Left lung (tissue), 4 donors: ENCODE measurements at regions not wholly inside any gene's neighbourhood (a gene's known extent, or its start where the extent isn't known, plus 50 kb on each side); places are given as distances from the start of the nearest gene placed in this dataset.

Experiments
- ATAC-seq: fragments of 200-7000 bp; cut with Tn5 transposase; one replicate; pipeline ENCODE4 v1.9.1; 2020; ENCODE audit warnings: moderate library complexity
- DNase-seq, 4 donors: peaks; one replicate each; pipeline ENCODE4 v3.0.0-alpha.2; 2013 to 2020
- H3K27ac ChIP-seq, 2 donors: fragments of 200-600 bp; sonication (generic) in 1 of 2; one replicate each; pipeline versions ENCODE4 v1.5.0 to v1.8.0; 2020 to 2021
- H3K27me3 ChIP-seq, 2 donors: fragments of 200-600 bp; sonication (generic) in 1 of 2; one replicate each; pipeline versions ENCODE4 v1.5.0 to v1.8.0; 2020 to 2021
- H3K36me3 ChIP-seq, 2 donors: fragments of 200-600 bp; sonication (generic) in 1 of 2; one replicate each; pipeline versions ENCODE4 v1.5.0 to v1.8.0; 2020 to 2021
- H3K4me1 ChIP-seq, 2 donors: fragments of 200-600 bp; one replicate each; pipeline ENCODE4 v1.8.0; 2021
- H3K4me3 ChIP-seq, 2 donors: fragments of 200-600 bp; sonication (generic) in 1 of 2; one replicate each; pipeline versions ENCODE4 v1.5.0 to v1.8.0; 2020 to 2021; ENCODE audit warnings: mild to moderate bottlenecking in 1 of 2
- H3K9me3 ChIP-seq, 2 donors: fragments of 200-600 bp; sonication (generic) in 1 of 2; one replicate each; pipeline versions ENCODE4 v1.5.0 to v1.8.0; 2020 to 2021
- intact Hi-C, 2 donors: fragments of 100-400 bp; cut with DNase I; formaldehyde crosslinking; loops; one replicate each; pipeline versions ENCODE4 v1.11.2 to v1.14.2; 2022
- TF ChIP-seq, protein P1 (sequence below), 2 donors: fragments of 200-600 bp; sonication (generic) in 1 of 2; IDR thresholded peaks; one replicate each; pipeline versions ENCODE4 v1.5.0 to v1.8.0; 2021; ENCODE audit warnings: antibody characterized with exemption in 2 of 2
- donor health status: DM: no; HTN: yes; CAD: no.
- donor health status: DM: no; HTN: no; CAD: no.

DNA sequence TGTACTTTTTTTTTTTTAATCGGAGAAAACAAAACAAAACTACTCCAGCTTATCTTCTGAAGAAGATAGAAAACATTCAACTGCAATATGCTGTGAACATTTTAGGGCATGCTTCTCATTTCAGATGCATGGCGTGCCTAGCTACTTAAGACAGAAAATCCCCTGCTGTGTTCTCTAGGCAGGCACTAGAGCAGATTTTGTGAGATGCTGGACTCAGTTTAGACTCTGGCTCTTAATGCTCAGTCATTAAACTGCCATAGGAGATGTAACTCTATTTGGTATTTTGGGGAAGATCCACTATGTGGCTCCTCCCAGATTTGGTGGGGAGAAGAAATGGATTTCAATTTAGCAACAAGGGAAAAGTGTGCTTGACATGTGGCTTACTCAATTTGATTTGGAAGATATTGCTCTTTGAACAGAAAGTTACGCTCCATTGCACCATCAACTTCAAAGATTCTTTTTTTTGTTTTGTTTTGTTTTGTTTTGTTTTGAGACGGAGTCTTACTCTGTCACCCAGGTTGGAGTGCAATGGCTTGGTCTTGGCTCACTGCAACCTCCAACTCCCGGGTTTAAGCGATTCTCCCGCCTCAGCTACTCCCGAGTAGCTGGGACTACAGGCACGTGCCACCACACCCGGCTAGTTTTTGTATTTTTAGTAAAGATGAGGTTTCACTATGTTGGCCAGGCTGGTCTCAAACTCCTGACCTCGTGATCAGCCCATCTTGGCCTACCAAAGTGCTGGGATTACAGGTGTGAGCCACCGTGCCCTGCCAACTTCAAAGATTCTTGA is 62.0 kb upstream of the LEKR1 start:
- H3K27ac ChIP-seq: no peak overlapping the region
- H3K4me3 ChIP-seq: no peak overlapping the region
- intact Hi-C loops: no loop called here
- no peaks in the 10 kb centered on the region for H3K27me3 ChIP-seq
- ATAC-seq: no peak
- H3K36me3 ChIP-seq: no peaks in the 10 kb centered on the region
- H3K4me1 ChIP-seq: no peaks in the 10 kb centered on the region
- no peaks in the 10 kb centered on the region for H3K9me3 ChIP-seq
- TF ChIP-seq, protein P1, sequence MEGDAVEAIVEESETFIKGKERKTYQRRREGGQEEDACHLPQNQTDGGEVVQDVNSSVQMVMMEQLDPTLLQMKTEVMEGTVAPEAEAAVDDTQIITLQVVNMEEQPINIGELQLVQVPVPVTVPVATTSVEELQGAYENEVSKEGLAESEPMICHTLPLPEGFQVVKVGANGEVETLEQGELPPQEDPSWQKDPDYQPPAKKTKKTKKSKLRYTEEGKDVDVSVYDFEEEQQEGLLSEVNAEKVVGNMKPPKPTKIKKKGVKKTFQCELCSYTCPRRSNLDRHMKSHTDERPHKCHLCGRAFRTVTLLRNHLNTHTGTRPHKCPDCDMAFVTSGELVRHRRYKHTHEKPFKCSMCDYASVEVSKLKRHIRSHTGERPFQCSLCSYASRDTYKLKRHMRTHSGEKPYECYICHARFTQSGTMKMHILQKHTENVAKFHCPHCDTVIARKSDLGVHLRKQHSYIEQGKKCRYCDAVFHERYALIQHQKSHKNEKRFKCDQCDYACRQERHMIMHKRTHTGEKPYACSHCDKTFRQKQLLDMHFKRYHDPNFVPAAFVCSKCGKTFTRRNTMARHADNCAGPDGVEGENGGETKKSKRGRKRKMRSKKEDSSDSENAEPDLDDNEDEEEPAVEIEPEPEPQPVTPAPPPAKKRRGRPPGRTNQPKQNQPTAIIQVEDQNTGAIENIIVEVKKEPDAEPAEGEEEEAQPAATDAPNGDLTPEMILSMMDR (IDR thresholded peaks at IDR 0.05): no peak
- no peak for DNase-seq

DNA sequence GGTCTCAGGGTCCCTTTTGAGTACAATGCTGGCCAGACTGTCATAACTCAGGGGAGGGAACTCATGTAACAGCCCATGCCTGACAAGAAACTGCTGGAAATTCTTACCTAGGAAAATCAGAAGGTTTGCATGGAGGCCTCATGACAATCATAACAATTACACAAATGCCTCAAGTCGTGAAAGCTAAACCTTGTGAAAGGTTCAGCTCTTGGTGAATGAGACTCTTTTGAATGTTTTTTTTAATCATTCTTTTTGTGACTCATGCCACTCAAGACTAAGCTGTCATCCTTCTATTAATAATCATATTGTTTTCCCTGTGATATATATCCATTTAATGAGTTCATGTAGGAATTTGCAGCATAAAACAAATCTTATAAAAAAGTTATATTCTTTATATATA is 61.4 kb upstream of the LEKR1 start:
- DNase-seq: no peak
- intact Hi-C loops: no loop called here
- TF ChIP-seq, protein P1 (IDR thresholded peaks at IDR 0.05): no peak
- Histone ChIP-seq H3K4me3 (no peak overlapping the region), H3K36me3 (no peaks in the 10 kb centered on the region), H3K9me3 (no peaks in the 10 kb centered on the region), H3K27me3 (no peaks in the 10 kb centered on the region), H3K4me1 (no peaks in the 10 kb centered on the region), H3K27ac (no peak overlapping the region)
- no peak for ATAC-seq

DNA sequence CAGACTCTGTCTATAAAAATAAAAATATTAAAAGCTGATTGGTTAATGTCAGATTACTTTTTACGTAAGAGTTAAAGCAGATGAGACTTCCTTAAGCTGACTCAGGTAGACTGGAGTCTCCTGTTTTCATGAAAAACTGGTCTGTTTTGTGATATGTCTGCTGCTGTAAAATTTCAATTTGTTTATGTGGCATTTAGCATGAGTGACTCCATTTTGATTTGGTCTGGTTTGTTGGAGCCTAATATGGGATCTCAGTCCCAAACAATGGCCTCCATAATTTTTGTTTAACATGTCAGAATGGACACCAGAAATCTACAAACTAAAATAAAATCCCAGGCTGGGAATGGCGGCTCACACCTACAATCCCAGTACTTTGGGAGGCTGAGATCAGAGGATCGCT is 57.8 kb upstream of the LEKR1 start:
- Histone ChIP-seq H3K36me3 (no peaks in the 10 kb centered on the region), H3K4me3 (no peak overlapping the region), H3K4me1 (no peaks in the 10 kb centered on the region), H3K9me3 (no peaks in the 10 kb centered on the region), H3K27me3 (no peaks in the 10 kb centered on the region), H3K27ac (no peak overlapping the region)
- TF ChIP-seq, protein P1 (IDR thresholded peaks at IDR 0.05): no peak
- ATAC-seq (no peak), DNase-seq (no peak)
- intact Hi-C loops: no loop called here

DNA sequence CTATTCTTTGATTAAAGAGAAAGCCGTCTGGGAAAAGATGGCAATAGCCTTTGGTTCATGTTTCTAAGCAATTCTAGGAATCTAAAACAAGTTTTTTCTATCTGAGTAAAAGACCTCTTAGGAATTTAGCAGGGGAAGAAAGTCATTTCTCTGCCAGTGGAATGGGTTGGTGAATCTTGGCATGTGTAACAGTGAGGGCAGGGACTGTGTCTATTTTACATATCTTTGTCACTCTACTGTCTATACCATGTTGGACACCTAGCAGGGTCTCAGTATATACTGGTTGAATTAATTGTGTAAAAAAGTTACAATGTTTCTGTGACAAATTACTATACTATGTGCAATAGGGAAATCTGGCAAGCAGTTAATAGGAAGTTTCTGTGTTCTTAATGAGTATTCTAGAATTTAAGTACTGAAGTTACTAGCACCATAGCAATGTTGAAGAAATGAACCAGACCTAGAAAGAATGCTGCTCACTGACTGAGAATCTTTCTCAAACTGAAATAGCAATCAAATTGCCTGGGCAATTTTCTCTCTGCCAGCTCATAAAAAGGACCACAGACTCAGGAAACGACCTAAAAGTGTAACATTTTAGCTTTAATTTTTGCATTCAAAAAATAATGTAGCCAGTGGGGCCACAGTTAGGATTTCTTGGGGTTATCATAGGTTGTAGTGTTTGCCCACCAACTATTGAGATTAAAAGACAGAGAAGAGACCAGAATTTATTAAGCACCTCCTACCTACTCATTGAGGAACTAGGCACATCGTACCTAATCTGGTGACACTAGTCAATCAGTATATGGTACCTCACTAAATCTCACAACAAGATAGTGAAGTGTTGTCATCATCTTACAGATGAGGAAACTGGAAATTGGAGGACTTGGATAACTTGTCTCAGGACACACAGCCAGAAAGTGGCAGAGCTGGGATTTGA is 56.2 kb upstream of the LEKR1 start:
- Histone ChIP-seq H3K4me1 (no peaks in the 10 kb centered on the region), H3K27me3 (no peaks in the 10 kb centered on the region), H3K27ac (no peak overlapping the region), H3K4me3 (no peak overlapping the region), H3K36me3 (no peaks in the 10 kb centered on the region), H3K9me3 (no peaks in the 10 kb centered on the region)
- DNase-seq: no peak
- TF ChIP-seq, protein P1 (IDR thresholded peaks at IDR 0.05): no peak
- no peak for ATAC-seq
- intact Hi-C loops: no loop called here
